VCaP (cell line): ENCODE measurements at regions not wholly inside any gene's neighbourhood (a gene's known extent, or its start where the extent isn't known, plus 50 kb on each side); places are given as distances from the start of the nearest gene placed in this dataset.

Experiments
- H3K27ac ChIP-seq: fragments of 450-650 bp; 2 replicates; pipeline ENCODE4 v1.5.1; 2017
- CTCF ChIP-seq: fragments of 450-650 bp; conservative IDR thresholded peaks from 2 replicates; pipeline ENCODE4 v1.5.1; 2017; ENCODE audit warnings: mild to moderate bottlenecking, moderate library complexity

GRCh38 chr10:124213471-124213870, 120.1 kb upstream of the CHST15 start:
- no peak for TF ChIP-seq CTCF
- no peak overlapping the region for H3K27ac ChIP-seq

GRCh38 chr10:124212702-124213101, 119.3 kb upstream of the CHST15 start:
- no peak for TF ChIP-seq CTCF
- no peak overlapping the region for H3K27ac ChIP-seq

GRCh38 chr10:124211921-124212320, 118.5 kb upstream of the CHST15 start:
- TF ChIP-seq CTCF: no peak
- no peak overlapping the region for H3K27ac ChIP-seq

GRCh38 chr10:124210263-124210662, 116.9 kb upstream of the CHST15 start:
- H3K27ac ChIP-seq: no peak overlapping the region

GRCh38 chr10:124207391-124207790, 114.0 kb upstream of the CHST15 start:
- TF ChIP-seq CTCF: no peak
- no peak overlapping the region for H3K27ac ChIP-seq

More at GRCh38 chr10:124210263-124210662, 116.9 kb upstream of the CHST15 start:
- no peak for TF ChIP-seq CTCF

- no peak for TF ChIP-seq CTCF
- no peak overlapping the region for H3K27ac ChIP-seq
Measured at GRCh38 chr10:124206616-124207015, 113.2 kb upstream of the CHST15 start.

- TF ChIP-seq CTCF: no peak
Measured at GRCh38 chr10:124205432-124205831, 112.0 kb upstream of the CHST15 start.

GRCh38 chr10:124204726-124205125, 111.3 kb upstream of the CHST15 start:
- no peak for TF ChIP-seq CTCF
- H3K27ac ChIP-seq: no peak overlapping the region

More at GRCh38 chr10:124205432-124205831, 112.0 kb upstream of the CHST15 start:
- no peak overlapping the region for H3K27ac ChIP-seq
